OCI-M1 (cell line): ENCODE measurements at regions not wholly inside any gene's neighbourhood (a gene's known extent, or its start where the extent isn't known, plus 50 kb on each side); places are given as distances from the start of the nearest gene placed in this dataset.

ENCODE experiments used
- DNase-seq: peaks from one replicate; lab custom pipeline; 2025; lab: John Stamatoyannopoulos, UW

DNA sequence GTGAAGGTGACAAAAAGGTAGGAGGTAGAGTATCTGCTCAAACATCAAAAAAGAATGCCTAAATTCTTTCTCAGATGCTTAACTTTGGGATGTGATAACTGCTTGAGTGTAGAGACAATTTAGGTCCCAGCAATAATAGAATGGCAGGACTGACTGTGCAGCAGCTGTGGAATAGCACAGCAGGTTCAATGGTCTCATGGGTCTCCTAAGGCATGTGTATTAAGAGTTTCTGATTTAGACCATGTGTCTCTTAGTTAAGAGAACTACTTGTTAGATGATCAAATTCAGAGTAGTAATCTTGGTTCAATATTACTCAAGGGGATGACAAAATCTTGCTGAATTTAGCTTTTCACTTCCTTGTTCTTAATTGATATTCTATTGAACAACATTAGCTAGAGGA is 72.0 kb downstream of the ALX1 start:
- no peak for DNase-seq

DNA sequence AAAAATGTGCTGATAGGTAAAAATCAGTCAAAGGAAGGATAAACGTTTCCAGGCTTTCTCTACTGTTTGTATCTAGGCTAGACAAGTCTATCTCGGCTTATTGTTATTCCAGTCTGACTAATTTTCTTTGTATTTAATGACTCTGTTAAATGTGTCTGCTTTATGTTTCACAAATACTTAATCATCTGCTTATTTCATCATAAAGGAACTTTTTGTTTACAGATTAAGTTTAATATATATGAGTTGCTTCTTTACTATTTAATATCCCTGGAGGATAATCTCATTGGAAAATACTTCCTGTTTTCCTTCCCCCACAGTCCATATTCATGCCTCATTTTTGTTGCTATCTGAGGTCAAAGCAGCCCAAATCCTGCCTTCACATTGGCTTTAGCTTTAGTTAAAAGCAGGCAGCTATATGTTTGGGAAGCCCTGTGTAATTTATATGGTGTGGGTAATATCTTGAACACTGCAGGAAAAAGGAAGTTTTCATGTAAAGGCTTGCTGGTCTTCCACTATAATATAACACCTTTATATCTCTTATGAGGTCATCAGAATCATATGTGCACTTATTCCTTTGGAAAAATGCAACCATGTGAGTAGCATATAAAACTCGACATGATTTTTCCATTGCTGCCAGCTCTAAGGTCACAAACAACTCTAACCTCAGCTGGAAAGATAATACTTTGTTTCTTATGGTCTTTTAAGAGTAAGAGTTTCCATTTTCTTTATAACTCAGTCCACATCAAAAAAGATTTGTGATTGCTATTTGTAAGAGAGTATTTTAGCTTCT is 76.8 kb downstream of the ALX1 start:
- no peak for DNase-seq

DNA sequence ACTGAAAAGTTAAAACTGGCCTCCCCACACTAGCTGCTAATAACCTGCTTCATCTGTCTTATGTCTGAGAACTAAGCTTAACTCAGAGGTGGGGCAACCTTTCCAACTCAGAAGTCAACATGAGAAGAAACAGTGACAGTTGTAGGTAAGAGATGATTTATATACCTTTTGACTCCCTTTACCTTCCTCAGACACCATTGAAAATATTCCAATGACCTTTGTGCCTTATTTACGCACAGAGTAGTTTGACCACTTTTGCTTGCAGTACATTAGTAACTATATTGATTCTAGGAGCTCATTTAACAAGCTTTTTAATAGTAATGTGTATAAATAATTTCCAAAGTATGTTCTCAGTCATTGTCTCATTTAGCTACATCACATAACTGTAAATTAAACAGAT is 77.6 kb downstream of the ALX1 start:
- DNase-seq: no peak

DNA sequence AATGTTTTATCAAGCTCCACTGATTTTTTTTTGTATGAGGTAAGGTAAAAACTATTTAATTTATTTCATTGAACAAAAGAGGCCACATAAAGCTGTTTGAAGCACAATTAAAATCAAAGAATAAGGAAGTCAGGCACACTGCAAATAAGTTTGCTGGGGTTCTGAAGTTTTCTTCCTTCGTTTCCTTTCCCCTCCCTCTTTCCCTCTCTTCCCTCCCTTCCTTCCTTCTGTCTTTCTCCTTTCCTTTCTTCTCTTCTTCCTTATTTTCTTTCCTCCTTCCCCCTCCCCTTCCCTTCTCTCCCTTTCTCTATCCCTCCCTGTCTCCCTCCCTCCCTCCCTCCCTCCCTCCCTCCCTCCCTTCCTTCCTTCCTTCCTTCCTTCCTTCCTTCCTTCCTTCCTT is 78.7 kb downstream of the ALX1 start:
- DNase-seq: no peak

DNA sequence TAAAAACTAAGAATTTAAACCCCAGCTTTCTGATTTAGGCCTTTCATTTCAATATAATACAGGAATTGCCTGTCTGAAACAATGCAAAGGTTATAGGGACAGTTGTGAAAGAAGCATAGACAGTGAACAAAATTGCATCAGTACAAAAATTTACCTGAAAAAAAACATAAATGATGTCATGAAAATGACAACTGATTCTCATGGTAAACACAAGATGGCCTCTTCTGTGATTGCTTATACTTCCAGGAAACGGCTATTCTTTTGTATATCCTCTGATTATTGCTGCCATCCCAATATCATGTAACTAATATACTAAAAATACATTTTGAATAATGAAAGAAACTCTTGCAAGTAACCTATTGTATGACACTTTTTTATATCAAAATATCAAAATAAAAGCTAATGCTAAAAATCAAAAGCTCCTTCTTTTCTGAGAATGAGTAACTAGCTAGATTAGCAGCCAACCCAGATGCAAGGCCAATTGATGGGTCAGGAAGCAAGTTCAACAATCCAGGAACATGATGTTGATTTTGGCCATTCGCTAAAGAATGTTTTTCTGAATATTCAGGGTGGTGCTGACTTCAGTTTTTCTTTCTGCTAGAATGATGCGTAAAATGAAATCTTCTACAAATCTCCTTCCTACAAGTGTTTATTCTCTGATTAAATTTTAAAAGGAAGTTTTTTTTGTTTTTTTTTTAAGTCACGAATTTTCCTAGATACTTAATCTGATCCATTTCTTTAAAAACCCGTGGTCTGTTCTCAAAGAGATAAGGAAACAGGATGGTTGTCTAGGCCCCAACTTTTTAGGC is 83.6 kb downstream of the ALX1 start:
- DNase-seq: no peak

DNA sequence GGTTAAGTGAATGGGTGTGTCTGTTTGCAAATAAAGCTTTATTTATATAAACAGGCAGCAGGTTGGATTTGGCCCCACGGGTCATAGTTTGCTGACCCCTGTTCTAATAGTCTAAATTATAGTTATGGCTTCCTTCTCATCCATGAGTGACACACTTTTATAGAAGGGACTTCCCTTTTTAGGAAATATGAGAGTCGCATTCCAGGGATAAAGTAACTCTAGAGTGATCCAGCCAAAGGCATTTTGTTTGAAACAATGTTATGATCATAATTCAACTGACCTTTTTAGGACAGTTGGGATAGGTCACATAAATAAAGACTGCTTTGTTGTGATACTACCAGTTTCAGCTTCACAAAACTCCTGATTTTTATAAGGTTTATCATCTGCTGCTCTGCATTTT is 87.9 kb downstream of the ALX1 start:
- DNase-seq: no peak

DNA sequence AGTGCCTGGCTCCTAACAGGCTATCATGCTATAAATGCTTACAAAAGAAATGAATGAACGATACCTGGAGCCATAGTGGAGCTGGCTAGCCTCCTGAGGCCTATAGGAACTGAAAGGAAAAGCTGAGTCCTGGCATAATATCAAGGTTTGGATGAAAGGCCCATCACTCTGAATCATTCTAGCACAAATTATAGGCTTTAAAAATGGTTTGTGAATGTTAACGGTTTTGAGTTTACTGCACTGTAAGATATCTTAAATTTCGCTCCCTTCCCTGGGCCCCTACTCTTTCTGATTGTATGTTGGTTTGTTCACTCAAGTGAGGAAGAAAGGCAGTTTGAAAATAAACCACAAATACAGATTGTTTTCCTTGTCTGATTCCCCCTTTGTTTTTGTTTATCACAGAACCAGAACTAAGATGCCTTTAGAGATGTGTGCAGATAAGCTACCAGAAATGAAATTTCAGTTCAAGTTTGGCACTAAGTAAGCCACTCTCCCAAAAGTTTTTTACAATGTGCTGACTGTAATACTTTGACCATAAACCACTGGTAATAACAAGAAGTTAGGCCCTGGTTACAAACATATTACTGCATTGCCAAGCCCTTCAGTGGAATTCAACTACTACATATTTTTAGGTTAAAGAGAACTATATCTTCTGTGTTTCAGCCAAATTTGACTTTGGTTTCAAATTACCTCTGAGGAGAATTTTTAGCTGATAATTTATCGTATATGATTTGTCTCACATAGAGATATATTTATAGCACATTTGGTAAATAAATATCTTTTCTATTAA is 89.5 kb downstream of the ALX1 start:
- DNase-seq: peak; percentile 38

DNA sequence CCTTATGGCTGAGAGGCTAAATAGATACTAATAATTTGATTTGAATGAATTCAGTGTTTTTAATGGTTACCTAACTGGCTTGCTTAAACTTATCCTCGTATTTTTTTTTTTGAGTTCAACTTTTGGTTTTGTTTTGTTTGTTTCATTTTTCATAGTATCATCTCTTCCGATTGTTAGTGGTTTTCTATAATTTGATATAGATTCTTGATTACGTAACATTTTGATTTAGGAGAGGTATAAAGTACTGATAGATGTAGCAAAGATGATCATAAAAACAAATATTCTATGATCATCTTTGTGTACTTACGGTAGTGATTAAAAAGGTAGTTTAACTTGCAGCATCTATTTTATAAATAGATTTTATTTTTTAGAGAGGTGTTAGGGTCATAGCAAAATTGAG is 93.0 kb downstream of the ALX1 start:
- DNase-seq: no peak

DNA sequence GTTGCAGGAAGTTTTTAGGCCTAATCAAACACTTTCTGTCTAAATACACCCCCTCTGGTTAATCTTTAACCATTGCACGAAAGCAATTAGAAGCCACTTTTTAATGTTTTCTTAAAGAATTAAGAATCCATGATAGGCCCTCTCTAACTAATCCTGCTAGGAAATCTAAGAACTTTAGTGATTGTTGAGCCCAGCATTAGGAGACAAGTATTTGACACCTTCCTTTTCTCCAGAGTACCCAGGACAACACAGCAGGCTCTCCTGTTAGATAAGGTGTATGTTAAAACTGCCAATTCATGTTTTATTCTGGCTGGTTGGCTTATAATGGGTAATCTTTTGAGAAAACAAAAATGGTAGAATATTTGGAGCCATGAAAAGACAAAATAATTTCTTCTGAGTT is 95.0 kb downstream of the ALX1 start:
- DNase-seq: no peak

DNA sequence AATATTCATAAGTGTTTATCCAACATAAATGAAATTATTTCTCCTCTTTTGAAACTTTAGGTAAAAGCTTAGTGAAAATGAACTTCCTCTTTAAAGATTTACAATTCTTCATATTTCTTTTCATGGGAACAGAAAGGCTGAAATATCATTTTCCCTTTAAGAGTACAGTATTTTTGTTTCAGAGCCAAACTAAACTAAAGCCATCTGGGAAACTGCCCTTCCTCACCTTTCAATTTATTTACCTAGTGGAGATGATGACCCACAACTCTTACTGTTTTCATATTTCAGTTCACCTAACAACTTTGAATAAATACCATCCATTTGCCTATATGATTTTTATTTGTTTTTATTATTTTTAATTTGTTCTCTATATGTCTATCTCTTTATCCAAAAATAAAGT is 105.4 kb downstream of the ALX1 start:
- no peak for DNase-seq

DNA sequence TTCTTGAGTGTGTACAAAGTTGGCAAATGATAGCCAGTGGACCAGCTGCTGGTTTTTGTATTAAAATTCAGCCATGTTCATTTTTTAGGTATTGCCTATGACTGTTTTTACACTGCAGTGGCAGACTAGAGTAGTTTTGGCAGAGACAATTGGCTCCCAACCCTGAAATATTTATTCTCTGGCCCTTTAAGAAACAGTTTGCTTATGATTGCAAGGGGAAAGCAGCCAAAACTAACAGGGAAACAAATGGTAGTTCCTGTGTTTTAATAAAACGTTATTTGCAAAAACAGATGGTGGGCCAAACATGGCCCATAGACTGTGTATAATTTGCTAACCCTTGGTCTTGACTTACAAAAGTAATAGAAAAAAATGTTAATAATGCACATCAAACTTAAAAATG is 110.2 kb downstream of the ALX1 start:
- DNase-seq: no peak

DNA sequence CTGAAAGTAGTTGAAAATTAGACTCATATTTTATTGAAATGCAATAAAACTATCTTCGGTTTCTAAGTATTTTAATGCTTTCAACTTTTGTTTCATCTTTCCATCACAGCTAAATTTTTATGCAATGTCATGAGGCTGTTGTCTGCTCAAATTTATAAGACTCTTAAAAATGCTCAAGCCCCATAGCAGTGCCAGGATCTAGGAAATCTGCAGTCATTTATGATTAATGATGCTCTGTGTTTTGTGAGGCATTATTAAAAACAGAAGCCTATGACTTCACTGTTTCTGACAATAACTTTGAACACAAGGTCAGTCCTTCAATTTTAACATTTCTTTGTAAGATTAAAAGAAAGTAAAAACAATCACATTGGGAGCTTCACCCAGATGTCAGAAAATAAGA is 112.5 kb downstream of the ALX1 start:
- DNase-seq: no peak

DNA sequence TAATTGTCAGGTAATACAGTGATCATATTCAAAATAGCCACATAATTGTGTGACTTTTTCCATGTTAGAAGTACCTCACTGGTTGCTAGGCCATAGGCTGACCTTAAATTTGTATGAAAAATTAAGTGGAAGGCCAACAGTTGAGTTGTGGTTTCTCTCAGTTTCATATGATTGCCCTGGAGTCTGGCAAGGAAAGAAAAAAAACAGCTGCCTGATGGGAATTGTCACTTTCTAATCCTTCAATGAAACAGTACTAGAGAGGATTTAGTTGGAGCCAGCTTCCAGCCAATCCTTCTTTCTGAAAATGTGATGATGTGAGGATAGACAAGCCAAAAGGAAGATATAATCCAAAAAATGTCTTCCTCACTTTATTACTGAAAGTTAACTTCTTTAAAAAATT is 113.6 kb downstream of the ALX1 start:
- DNase-seq: no peak

DNA sequence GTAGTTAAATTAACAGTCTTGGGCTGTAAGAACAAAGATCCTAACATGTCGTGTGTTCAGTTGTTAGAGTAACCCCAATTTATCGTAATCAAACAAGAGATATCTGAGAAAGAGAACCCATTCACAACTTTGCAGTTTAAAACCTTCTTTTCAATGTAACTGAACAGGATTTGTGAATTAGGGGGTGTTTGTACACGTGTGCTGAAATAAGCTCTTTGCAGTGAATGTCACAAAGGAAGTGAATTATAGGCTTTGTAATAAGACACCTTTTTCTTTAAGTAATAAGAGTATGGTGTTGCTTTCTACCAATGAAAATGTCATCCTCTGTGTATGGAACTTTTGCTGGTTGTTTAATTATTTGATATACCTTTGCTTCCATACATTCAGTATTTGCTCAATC is 114.0 kb downstream of the ALX1 start:
- DNase-seq: no peak

DNA sequence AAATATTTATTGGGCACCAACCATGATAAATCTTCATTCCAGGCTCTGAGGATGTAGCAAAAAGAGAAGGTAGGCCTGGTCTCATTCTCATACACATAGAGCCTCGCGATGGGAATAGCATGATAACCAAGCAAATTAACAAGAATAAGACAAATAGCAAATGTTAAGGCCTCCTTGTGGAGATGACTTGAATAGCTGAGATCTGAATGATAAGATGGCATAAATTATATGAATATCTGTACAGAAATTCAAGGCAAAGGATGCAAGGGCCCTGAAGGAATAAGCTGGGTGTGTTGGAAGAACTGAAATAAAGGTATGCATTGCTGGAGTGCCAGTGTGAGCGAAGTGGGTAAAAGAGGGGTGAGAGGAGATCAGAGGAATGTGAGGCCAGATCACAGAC is 114.8 kb downstream of the ALX1 start:
- no peak for DNase-seq

DNA sequence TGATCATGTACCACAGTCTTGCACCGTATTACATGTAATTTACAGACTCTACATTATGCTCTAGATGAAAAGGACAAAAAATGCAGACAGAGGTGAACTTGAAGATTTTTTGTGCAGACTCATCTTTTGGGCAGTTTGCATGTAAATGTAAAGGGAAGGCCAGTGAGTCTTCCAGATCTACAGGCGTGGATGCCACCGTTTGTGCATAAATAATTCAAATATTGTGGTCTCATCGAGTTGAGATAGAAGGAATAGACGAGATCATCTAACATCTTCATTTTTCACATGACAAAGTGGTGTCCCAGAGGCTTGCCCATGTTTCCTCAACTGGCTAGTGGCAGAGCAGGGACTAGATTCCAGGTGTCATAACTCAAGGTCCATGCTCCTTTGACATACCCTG is 125.2 kb downstream of the ALX1 start:
- no peak for DNase-seq

DNA sequence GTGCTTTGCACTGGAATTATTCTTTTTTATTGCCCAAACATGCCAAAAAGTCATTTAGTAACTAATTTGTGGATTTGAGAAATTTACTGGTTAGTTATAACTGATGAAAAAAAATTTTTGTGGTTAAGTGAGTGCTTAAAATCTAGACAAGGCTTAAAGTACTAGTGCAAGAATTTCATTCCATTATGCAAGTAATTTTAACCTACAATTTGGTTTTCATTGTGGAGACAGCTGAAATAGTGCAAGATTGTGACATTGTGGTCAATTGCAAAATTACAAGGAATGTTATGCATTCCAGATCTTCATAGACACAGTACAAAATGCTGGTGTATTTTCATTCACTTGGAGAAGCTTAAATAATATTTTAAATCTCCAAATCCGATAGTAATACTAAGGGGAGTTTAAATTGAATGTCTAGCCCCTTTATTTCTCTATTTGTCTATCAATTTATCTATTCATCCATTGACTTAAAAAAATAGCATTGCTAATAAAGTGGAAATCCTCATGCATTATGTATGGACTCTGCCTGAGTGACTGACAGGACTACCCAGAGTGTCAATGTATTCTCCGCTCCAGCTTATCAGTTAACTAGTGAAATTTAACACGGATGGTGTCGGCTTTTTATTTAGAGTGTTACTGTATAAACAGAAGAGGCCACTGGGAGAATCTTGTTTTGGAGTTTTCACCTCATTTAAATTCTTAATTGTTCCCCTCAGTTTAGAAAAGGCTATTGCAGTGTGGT is 125.9 kb downstream of the ALX1 start:
- no peak for DNase-seq

DNA sequence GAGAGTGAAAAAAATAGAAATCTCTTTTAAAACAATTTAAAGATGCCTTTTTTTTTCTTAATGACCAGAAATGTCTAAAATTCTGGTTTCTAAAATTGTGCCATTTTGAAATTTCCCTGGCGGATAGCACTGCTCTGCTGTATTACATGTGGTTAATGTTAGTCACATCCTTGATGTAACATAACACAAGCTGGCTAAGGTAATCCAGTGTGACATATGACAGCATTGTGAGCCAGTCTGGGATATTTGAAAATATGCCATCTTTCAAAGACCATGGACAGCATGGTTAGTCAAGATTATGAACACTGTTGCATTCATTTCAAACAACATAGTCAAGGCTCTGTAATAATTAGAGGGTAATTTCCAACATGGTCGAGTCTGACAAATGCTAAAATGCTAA is 133.2 kb downstream of the ALX1 start:
- no peak for DNase-seq

DNA sequence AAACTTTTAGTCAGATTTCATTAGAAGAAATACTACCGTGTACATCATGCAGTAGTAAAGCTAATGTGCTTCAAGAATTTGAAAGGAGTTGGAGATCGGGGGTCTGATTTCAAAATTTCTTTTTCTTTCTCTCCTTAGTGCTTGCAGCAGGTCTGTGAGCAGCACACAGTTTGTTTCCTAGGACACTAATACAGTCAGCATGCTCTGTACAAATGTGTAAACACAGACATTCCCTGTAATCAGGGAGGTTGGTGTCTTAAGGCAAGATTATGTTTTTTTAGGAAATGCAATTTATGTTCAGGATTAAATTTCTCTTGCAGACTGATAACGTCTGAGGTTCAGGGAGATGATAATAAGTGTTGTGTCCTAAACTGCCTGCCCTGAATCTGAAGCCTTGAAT is 142.7 kb downstream of the ALX1 start:
- DNase-seq: no peak

DNA sequence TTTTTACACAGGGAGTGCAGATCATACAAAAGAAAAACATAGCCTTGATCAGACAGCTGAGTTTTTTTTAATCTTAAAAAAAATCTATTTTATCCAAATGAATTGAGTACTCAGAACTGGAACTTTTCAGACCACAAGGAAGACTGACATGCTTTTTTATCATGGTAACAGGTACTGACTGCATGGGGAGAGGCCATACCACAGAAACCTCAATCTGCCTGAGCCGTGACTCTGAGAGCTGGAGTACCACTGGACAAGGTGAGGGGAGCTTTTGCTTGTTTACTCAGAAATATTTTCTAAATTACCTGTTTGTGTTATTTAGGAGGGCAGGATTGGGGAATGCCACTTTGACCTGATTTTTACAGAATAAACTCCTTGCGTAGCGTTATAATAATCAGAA is 143.9 kb downstream of the ALX1 start:
- DNase-seq: peak; percentile 56

DNA sequence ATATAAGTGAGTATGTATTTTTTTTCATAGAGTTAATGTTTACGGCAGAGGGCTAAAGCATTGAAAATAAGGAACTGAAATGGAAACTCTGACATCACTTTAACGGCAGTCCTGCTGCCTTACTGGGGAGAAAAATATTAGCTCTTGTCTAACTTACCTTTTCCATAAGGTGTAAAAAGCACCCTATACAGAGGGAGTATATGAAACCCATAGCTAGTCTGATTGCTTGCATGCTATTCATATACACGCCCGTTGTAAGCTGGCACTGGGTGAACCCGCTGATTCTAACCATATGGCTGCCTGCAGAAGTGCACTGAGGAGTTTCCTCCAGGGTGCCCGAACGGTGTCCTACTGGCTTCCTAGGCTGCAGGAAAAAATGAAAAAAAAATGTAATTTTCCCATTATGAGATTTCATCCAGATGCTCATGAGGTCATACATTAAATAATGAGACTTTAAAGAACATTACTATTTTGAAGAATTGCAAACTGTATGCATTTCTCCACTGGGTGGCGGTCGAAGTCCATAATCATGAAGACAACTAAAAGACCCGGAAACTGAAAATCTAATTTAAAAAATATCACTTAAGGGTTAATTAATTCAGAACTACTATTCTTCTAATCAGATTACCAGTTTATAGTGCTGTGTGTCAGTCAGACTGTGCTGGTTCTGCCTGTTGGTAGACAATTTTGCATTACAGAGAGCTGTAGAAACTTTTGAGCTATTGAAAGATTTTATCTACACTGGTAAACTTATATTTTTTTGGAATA is 144.7 kb downstream of the ALX1 start:
- peak; percentile 83 for DNase-seq

DNA sequence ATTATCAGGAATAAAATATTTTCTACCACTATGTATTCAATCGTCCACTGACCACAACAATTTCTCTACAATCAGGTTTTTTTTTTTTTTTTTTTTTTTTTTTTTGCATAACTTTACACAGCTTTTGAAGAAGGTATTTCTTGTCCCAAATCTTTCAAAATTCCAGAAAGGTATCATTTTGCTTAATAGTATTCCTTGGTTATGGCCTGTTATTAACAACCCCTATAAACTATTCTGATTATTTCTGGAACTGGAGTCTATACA is 145.3 kb downstream of the ALX1 start:
- no peak for DNase-seq
